Panc1 (cell line): ENCODE measurements at regions not wholly inside any gene's neighbourhood (a gene's known extent, or its start where the extent isn't known, plus 50 kb on each side); places are given as distances from the start of the nearest gene placed in this dataset.

Experiments
- ATAC-seq: fragments of 200-7000 bp; cut with Tn5 transposase; 2 replicates; pipeline ENCODE4 v1.9.1; 2020; ENCODE audit warnings: mild to moderate bottlenecking, moderate library complexity
- BruUV-seq: library from RNA; stranded (reverse); fragments of 400-500 nt; replicated peaks from 2 replicates; lab custom pipeline; 2021; lab: Mats Ljungman, UMichigan
- CTCF ChIA-PET: fragments of 300-600 bp; sonication (Branson Sonifier 250); formaldehyde crosslinking; loops from one replicate; lab custom pipeline; 2022; ENCODE audit warnings: antibody characterized with exemption; lab: Charles Lee
- POLR2A ChIA-PET: fragments of 300-600 bp; sonication (Branson Sonifier 250); formaldehyde crosslinking; loops from one replicate; lab custom pipeline; 2022; ENCODE audit warnings: antibody characterized with exemption; lab: Charles Lee
- DNase-seq: peaks from one replicate; pipeline ENCODE4 v3.0.0-alpha.2; 2010; ENCODE audit warnings: low read depth, low spot score
- H3K27ac ChIP-seq: 2 replicates; pipeline ENCODE4 v1.5.1; 2011; ENCODE audit warnings: mild to moderate bottlenecking, low read length, inconsistent platforms
- H3K27me3 ChIP-seq: fragments of 200-500 bp; sonication (Bioruptor generic); 2 replicates; pipeline ENCODE4 v1.6.0; 2014; ENCODE audit warnings: low read length, inconsistent platforms; ENCODE audit not compliant: control insufficient read depth, insufficient read depth
- H3K36me3 ChIP-seq: fragments of 200-500 bp; sonication (Bioruptor generic); 2 replicates; pipeline ENCODE4 v1.5.1; 2014; ENCODE audit warnings: inconsistent platforms, mild to moderate bottlenecking, low read length, moderate library complexity; ENCODE audit not compliant: control insufficient read depth, insufficient read depth
- H3K4me1 ChIP-seq: 2 replicates; pipeline ENCODE4 v1.5.1; 2011; ENCODE audit warnings: inconsistent platforms, mild to moderate bottlenecking, low read length, moderate library complexity; ENCODE audit not compliant: control insufficient read depth, insufficient read depth
- H3K4me3 ChIP-seq, 2 experiments: 2 replicates each; pipeline ENCODE4 v1.5.1; 2011 to 2012; ENCODE audit warnings: low read depth in 2 of 2, low read length in 2 of 2, mild to moderate bottlenecking in 2 of 2, inconsistent platforms in 1 of 2, moderate library complexity in 1 of 2
- H3K9me3 ChIP-seq: fragments of 200-500 bp; sonication (Bioruptor generic); 2 replicates; pipeline ENCODE4 v1.5.1; 2014; ENCODE audit warnings: low read depth, mild to moderate bottlenecking, inconsistent platforms, low read length, moderate library complexity; ENCODE audit not compliant: control insufficient read depth, insufficient read depth
- CTCF ChIP-seq: fragments of 450-650 bp; IDR thresholded peaks from 2 replicates; pipeline ENCODE4 v1.5.1; 2017; ENCODE audit warnings: mild to moderate bottlenecking
- POLR2AphosphoS5 ChIP-seq: IDR thresholded peaks from 2 replicates; pipeline ENCODE4 v1.6.1; 2012; ENCODE audit warnings: mild to moderate bottlenecking, low read depth, low read length, moderate library complexity
- REST ChIP-seq, 2 experiments: IDR thresholded peaks; 2 replicates each; pipeline ENCODE4 v1.6.1; 2011 to 2012; ENCODE audit warnings: low read depth in 2 of 2, control low read depth in 1 of 2, low read length in 1 of 2, mild to moderate bottlenecking in 1 of 2, moderate library complexity in 1 of 2; ENCODE audit not compliant: insufficient read depth in 1 of 2
- SIN3A ChIP-seq: IDR thresholded peaks from 2 replicates; pipeline ENCODE4 v1.6.1; 2012; ENCODE audit warnings: low read depth, mild to moderate bottlenecking, low read length, moderate library complexity, borderline replicate concordance; ENCODE audit not compliant: insufficient read depth
- TCF7L2 ChIP-seq: IDR thresholded peaks from 2 replicates; pipeline ENCODE4 v1.6.1; 2011; ENCODE audit warnings: mild to moderate bottlenecking, low read depth, low read length, inconsistent platforms
- in situ Hi-C: cut with HindIII; loops from 2 replicates; pipeline ENCODE4 v1.10.0; 2016; ENCODE audit warnings: low sequenced_read_pairs, low pct_unique_long_range_greater_than_20kb
- intact Hi-C: fragments of 100-400 bp; cut with micrococcal nuclease; formaldehyde crosslinking; loops from one replicate; pipeline ENCODE4 v1.10.0; 2022; ENCODE audit not compliant: unreplicated experiment

GRCh38 chr3:65107174-65107573 is 419.4 kb upstream of the ADAMTS9 start:
- Histone ChIP-seq H3K4me1 (no peaks in the 10 kb centered on the region), H3K9me3 (no peaks in the 10 kb centered on the region), H3K27ac (no peak overlapping the region), H3K36me3 (no peaks in the 10 kb centered on the region), H3K4me3 (no peak overlapping the region), H3K27me3 (no peaks in the 10 kb centered on the region)
- in situ Hi-C loops, result no loop called here
- no TSS peak for BruUV-seq
- ATAC-seq (no peak), DNase-seq (no peak)
- intact Hi-C loops, result no loop called here
- ChIA-PET CTCF (no interaction called here), POLR2A (no interaction called here)
- no peak for TF ChIP-seq POLR2AphosphoS5
- no peak for TF ChIP-seq REST (IDR thresholded peaks at IDR 0.05; ENCODE audit: insufficient read depth in 1 of 2, low read depth in 2 of 2, low read length in 1 of 2)
- TF ChIP-seq TCF7L2, result no peak
- no peak for TF ChIP-seq SIN3A

- BruUV-seq, result no TSS peak
- Histone ChIP-seq H3K36me3 (no peaks in the 10 kb centered on the region), H3K4me3 (no peak overlapping the region), H3K27ac (no peak overlapping the region), H3K4me1 (no peaks in the 10 kb centered on the region), H3K27me3 (no peaks in the 10 kb centered on the region), H3K9me3 (no peaks in the 10 kb centered on the region)
- CTCF ChIA-PET, result interaction anchor here (0.5 kb wide), 1 partner anchor 652 kb away, joined by 16 read pairs; no protein-coding TSS in a partner anchor
- in situ Hi-C loops, result no loop called here
- POLR2A ChIA-PET, result no interaction called here
- DNase-seq, result no peak
- ATAC-seq, result no peak
- TF ChIP-seq CTCF, result no peak
- TF ChIP-seq SIN3A, result no peak
- TF ChIP-seq TCF7L2, result no peak
- TF ChIP-seq POLR2AphosphoS5, result no peak
- TF ChIP-seq REST (IDR thresholded peaks at IDR 0.05; ENCODE audit: insufficient read depth in 1 of 2, low read depth in 2 of 2, low read length in 1 of 2), result no peak
- intact Hi-C loops, result no loop called here
Observed at GRCh38 chr3:65101450-65101849, 413.6 kb upstream of the ADAMTS9 start.
